GM23248 (cell line): ENCODE measurements at regions not wholly inside any gene's neighbourhood (a gene's known extent, or its start where the extent isn't known, plus 50 kb on each side); places are given as distances from the start of the nearest gene placed in this dataset.

ENCODE experiments used
- DNase-seq: peaks from one replicate; pipeline ENCODE4 v3.0.0-alpha.2; 2015
- H2AFZ ChIP-seq: fragments of 200-600 bp; sonication (generic); 2 replicates; pipeline ENCODE4 v1.6.1; 2016; ENCODE audit warnings: antibody characterized with exemption
- H3F3A ChIP-seq: fragments of 200-600 bp; sonication (generic); 2 replicates; pipeline ENCODE4 v1.6.1; 2016; ENCODE audit warnings: mild to moderate bottlenecking, antibody characterized with exemption, mixed run types; ENCODE audit not compliant: insufficient read depth
- H3K27ac ChIP-seq: fragments of 200-600 bp; sonication (generic); 2 replicates; pipeline ENCODE4 v1.5.1; 2016; ENCODE audit warnings: mild to moderate bottlenecking
- H3K27me3 ChIP-seq: fragments of 200-600 bp; sonication (generic); replicated peaks from 2 replicates; pipeline ENCODE4 v1.6.1; 2016; ENCODE audit warnings: mild to moderate bottlenecking; ENCODE audit not compliant: insufficient read depth
- H3K36me3 ChIP-seq: fragments of 200-600 bp; sonication (generic); 2 replicates; pipeline ENCODE4 v1.6.1; 2016; ENCODE audit warnings: low read depth, mild to moderate bottlenecking
- H3K4me1 ChIP-seq: fragments of 200-600 bp; sonication (generic); 2 replicates; pipeline ENCODE4 v1.6.1; 2016; ENCODE audit warnings: mild to moderate bottlenecking; ENCODE audit not compliant: insufficient read depth
- H3K4me2 ChIP-seq: fragments of 200-600 bp; sonication (generic); one replicate; pipeline ENCODE4 v1.6.1; 2016; ENCODE audit warnings: mild to moderate bottlenecking; ENCODE audit not compliant: unreplicated experiment
- H3K4me3 ChIP-seq: fragments of 200-600 bp; sonication (generic); 2 replicates; pipeline ENCODE4 v1.5.1; 2016; ENCODE audit warnings: mild to moderate bottlenecking
- H3K79me2 ChIP-seq: fragments of 200-600 bp; sonication (generic); 2 replicates; pipeline ENCODE4 v1.6.1; 2016; ENCODE audit warnings: mild to moderate bottlenecking; ENCODE audit not compliant: insufficient read depth
- H3K9ac ChIP-seq: fragments of 200-600 bp; sonication (generic); 2 replicates; pipeline ENCODE4 v1.6.1; 2016; ENCODE audit warnings: mild to moderate bottlenecking
- H3K9me2 ChIP-seq: fragments of 200-600 bp; sonication (generic); 2 replicates; pipeline ENCODE4 v1.6.1; 2016; ENCODE audit warnings: mixed run types, mild to moderate bottlenecking, moderate library complexity; ENCODE audit not compliant: insufficient read depth
- H3K9me3 ChIP-seq: fragments of 200-600 bp; sonication (generic); one replicate; pipeline ENCODE4 v1.6.1; 2017; ENCODE audit warnings: low read depth
- H4K20me1 ChIP-seq: fragments of 200-600 bp; sonication (generic); 2 replicates; pipeline ENCODE4 v1.6.0; 2016; ENCODE audit not compliant: insufficient read depth
- EZH2 ChIP-seq: fragments of 200-600 bp; sonication (generic); IDR thresholded peaks from 2 replicates; pipeline ENCODE4 v1.6.1; 2018; ENCODE audit warnings: antibody characterized with exemption, mild to moderate bottlenecking; ENCODE audit not compliant: insufficient read depth, poor library complexity, severe bottlenecking
- EZH2phosphoT487 ChIP-seq: fragments of 200-600 bp; sonication (generic); IDR thresholded peaks from 2 replicates; pipeline ENCODE4 v1.6.1; 2018; ENCODE audit warnings: antibody characterized with exemption, moderate library complexity, mild to moderate bottlenecking, low read depth; ENCODE audit not compliant: insufficient read depth
- WGBS, 2 experiments: methylation state at CpG; one replicate each; pipeline ENCODE4 v1.1.6; 2015 to 2017; ENCODE audit warnings: low lambda C conversion rate in 2 of 2, low coverage in 1 of 2; ENCODE audit errors: missing lambda C conversion rate in 2 of 2; 5-methylcytosine and 5-hydroxymethylcytosine counted together
- in situ Hi-C: fragments of 300-500 bp; cut with MboI; formaldehyde crosslinking; loops from 2 replicates; pipeline ENCODE4 v1.15.0; 2020

DNA sequence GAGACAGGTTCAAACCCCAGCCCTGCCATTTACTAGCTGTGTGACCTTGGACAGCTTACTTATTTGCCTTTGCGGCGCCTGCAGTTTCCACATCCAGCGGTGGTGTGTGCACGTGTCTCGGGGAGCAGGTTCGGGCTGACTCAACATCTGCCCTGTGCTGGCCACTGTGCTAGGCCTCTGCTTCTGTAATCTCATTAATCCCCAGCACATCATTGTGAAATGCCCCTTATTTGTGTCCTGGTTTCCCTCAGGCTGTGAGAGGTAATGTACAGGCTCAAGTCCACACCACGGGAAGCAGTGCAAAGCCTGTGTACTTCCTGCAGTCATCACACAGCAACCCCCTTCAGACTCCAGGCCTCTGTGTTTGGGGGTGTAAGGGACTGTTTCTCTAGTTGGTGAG is 285.7 kb downstream of the RPS24 start:
- no peak overlapping the region for H2AFZ ChIP-seq
- DNase-seq: no peak
- no peaks in the 10 kb centered on the region for H4K20me1 ChIP-seq
- H3K9me3 ChIP-seq: no peaks in the 10 kb centered on the region
- H3K4me1 ChIP-seq: peaks cover 15% of the 10 kb centered on the region
- no peaks in the 10 kb centered on the region for H3K27me3 ChIP-seq
- H3K79me2 ChIP-seq: no peaks in the 10 kb centered on the region
- in situ Hi-C loops: no loop called here
- no peak overlapping the region for H3K9ac ChIP-seq
- no peaks in the 10 kb centered on the region for H3K9me2 ChIP-seq
- no peak overlapping the region for H3K4me2 ChIP-seq
- peaks cover 4% of the 10 kb centered on the region; the same call in 1 of the 2 replicates for H3F3A ChIP-seq
- no peak overlapping the region for H3K4me3 ChIP-seq
- no peaks in the 10 kb centered on the region for H3K36me3 ChIP-seq
- TF ChIP-seq EZH2phosphoT487: no peak
- no peak for TF ChIP-seq EZH2
- no peak overlapping the region for H3K27ac ChIP-seq
- 99% methylated on average over 7 of the region's 7 CpGs for WGBS, 2 experiments

DNA sequence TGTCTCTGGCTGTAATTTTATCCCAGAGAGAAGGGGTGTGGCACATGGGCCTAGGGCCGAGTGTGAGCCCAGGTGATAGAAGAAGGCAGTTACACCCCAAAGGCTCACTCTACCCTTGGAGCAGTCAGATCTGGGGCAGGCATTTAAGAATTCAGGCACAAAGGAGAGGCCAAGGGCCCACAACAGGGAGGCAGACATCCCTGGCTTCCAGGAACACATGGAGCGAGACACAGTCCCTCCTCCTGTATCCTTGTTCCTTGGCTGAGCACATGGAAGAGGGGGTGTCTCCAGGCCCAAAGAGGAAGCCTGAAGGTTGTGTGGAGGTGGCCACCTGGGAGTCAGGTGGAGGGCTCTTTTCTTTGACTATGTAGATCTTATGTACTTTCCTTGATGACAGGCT is 286.2 kb downstream of the RPS24 start:
- no peak overlapping the region for H2AFZ ChIP-seq
- H3K9ac ChIP-seq: no peak overlapping the region
- no peaks in the 10 kb centered on the region for H4K20me1 ChIP-seq
- no peaks in the 10 kb centered on the region for H3K27me3 ChIP-seq
- no peak overlapping the region for H3K27ac ChIP-seq
- no peak for DNase-seq
- H3K9me2 ChIP-seq: no peaks in the 10 kb centered on the region
- no peaks in the 10 kb centered on the region for H3K9me3 ChIP-seq
- H3K4me3 ChIP-seq: no peak overlapping the region
- H3K4me1 ChIP-seq: peaks cover 15% of the 10 kb centered on the region
- TF ChIP-seq EZH2phosphoT487 (no peak), EZH2 (no peak)
- no peaks in the 10 kb centered on the region for H3K36me3 ChIP-seq
- in situ Hi-C loops: no loop called here
- H3K79me2 ChIP-seq: no peaks in the 10 kb centered on the region
- no peak overlapping the region for H3K4me2 ChIP-seq
- 90 to 96% methylated on average over 2 of the region's 2 CpGs for WGBS, 2 experiments
- H3F3A ChIP-seq: peaks cover 4% of the 10 kb centered on the region; the same call in 1 of the 2 replicates

- Histone ChIP-seq H3K27ac (no peak overlapping the region), H3F3A (peaks cover 4% of the 10 kb centered on the region; the same call in 1 of the 2 replicates), H4K20me1 (no peaks in the 10 kb centered on the region), H3K4me2 (no peak overlapping the region), H3K4me3 (no peak overlapping the region), H3K4me1 (peaks cover 15% of the 10 kb centered on the region), H3K36me3 (no peaks in the 10 kb centered on the region), H3K9ac (no peak overlapping the region), H3K79me2 (no peaks in the 10 kb centered on the region), H3K27me3 (no peaks in the 10 kb centered on the region), H3K9me3 (no peaks in the 10 kb centered on the region), H2AFZ (no peak overlapping the region), H3K9me2 (no peaks in the 10 kb centered on the region)
- in situ Hi-C loops: no loop called here
- no peak for DNase-seq
- 93 to 97% methylated on average over 5 of the region's 5 CpGs for WGBS, 2 experiments
- TF ChIP-seq EZH2phosphoT487 (no peak), EZH2 (no peak)
These were observed 286.8 kb downstream of the RPS24 start for GRCh38 chr10:78320506-78320905.

GRCh38 chr10:78321000-78321399 is 287.3 kb downstream of the RPS24 start:
- Histone ChIP-seq H3K27ac (no peak overlapping the region), H3K4me3 (no peak overlapping the region), H3K9me2 (no peaks in the 10 kb centered on the region), H4K20me1 (no peaks in the 10 kb centered on the region), H3K79me2 (no peaks in the 10 kb centered on the region), H3K9me3 (peaks cover 2% of the 10 kb centered on the region), H3K36me3 (no peaks in the 10 kb centered on the region), H3K4me1 (peaks cover 15% of the 10 kb centered on the region), H2AFZ (no peak overlapping the region), H3F3A (peaks cover 2% of the 10 kb centered on the region; the same call in 1 of the 2 replicates), H3K9ac (no peak overlapping the region), H3K27me3 (no peaks in the 10 kb centered on the region), H3K4me2 (no peak overlapping the region)
- no peak for TF ChIP-seq EZH2
- no peak for TF ChIP-seq EZH2phosphoT487
- 73 to 81% methylated on average over 2 of the region's 2 CpGs for WGBS, 2 experiments
- no peak for DNase-seq
- in situ Hi-C loops: no loop called here

GRCh38 chr10:78321500-78321899 is 287.8 kb downstream of the RPS24 start:
- Histone ChIP-seq H3K79me2 (no peaks in the 10 kb centered on the region), H3K4me1 (peaks cover 11% of the 10 kb centered on the region), H3K36me3 (no peaks in the 10 kb centered on the region), H3K27ac (no peak overlapping the region), H3K9me2 (no peaks in the 10 kb centered on the region), H3K9me3 (peaks cover 5% of the 10 kb centered on the region), H3F3A (no peaks in the 10 kb centered on the region), H2AFZ (no peak overlapping the region), H3K4me2 (no peak overlapping the region), H3K27me3 (no peaks in the 10 kb centered on the region), H4K20me1 (no peaks in the 10 kb centered on the region), H3K9ac (no peak overlapping the region), H3K4me3 (no peak overlapping the region)
- DNase-seq: no peak
- 84 to 87% methylated on average over 4 of the region's 4 CpGs for WGBS, 2 experiments
- TF ChIP-seq EZH2phosphoT487: no peak
- TF ChIP-seq EZH2: no peak
- in situ Hi-C loops: no loop called here
